ENCODE measurements at regions not wholly inside any gene's neighbourhood (a gene's known extent, or its start where the extent isn't known, plus 50 kb on each side); places are given as distances from the start of the nearest gene placed in this dataset.

DNA sequence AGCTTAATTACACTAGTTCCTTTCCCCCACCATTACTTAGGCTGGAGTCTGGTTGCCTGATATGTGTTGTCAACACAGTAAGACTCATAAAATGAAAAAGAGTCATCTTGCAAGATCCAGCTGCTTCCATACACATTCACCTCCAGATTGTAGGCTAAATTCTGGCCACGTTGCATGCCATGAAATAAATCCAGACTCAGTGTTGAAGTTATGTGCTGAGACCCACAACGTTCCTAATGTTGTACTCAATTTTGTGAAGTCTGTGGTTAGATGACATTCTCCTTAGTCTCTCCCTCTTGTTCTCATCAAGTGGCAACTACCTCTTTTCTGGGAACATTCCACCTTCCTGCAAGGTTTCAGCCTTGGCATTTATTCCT is 212.3 kb downstream of the LMBRD1 start:
- DNase-seq: no peak
- H3K4me3 ChIP-seq (ENCODE audit: control extremely low read depth in 1 of 5, extremely low read depth in 1 of 5, insufficient read depth in 1 of 5, low read depth in 2 of 5, low read length in 4 of 5): no peak overlapping the region

DNA sequence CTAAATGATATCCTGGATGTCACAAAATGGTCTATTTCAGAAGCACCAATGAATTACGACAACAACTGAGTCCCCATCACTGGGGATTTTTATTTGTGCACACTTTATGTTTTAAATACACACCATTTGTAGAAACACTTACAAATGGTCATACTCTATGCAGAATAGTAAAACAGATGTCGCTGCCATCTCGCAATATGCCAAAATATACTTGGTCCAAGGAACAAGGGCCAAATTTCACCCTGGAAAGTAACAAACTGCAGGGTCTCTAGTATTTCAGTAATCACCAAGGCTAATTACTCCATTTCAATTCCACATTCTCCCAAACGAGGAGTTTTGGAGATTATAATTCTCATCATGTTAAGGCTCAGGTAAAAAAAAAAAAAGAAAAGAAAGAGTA is 215.2 kb downstream of the LMBRD1 start:
- H3K4me1 ChIP-seq (ENCODE audit: control insufficient read depth in 2 of 2, insufficient read depth in 2 of 2, low read length in 2 of 2): peaks cover 4 to 6% of the 10 kb centered on the region in 2 donors
- DNase-seq: no peak
- no peak overlapping the region for H3K27ac Mint-ChIP-seq
- H3K9me3 ChIP-seq (ENCODE audit: control extremely low read depth in 1 of 3, control insufficient read depth in 2 of 3, insufficient read depth in 1 of 3, low read length in 2 of 3): no peaks in the 10 kb centered on the region
- peaks cover 4% of the 10 kb centered on the region for H3K27me3 Mint-ChIP-seq
- no peak overlapping the region for H3K9ac ChIP-seq (ENCODE audit: low read length)
- TF ChIP-seq EZH2 (IDR thresholded peaks at IDR 0.05; ENCODE audit: borderline replicate concordance, insufficient read depth, low read depth, low read length, poor library complexity, severe bottlenecking): no peak
- TF ChIP-seq, protein P1, sequence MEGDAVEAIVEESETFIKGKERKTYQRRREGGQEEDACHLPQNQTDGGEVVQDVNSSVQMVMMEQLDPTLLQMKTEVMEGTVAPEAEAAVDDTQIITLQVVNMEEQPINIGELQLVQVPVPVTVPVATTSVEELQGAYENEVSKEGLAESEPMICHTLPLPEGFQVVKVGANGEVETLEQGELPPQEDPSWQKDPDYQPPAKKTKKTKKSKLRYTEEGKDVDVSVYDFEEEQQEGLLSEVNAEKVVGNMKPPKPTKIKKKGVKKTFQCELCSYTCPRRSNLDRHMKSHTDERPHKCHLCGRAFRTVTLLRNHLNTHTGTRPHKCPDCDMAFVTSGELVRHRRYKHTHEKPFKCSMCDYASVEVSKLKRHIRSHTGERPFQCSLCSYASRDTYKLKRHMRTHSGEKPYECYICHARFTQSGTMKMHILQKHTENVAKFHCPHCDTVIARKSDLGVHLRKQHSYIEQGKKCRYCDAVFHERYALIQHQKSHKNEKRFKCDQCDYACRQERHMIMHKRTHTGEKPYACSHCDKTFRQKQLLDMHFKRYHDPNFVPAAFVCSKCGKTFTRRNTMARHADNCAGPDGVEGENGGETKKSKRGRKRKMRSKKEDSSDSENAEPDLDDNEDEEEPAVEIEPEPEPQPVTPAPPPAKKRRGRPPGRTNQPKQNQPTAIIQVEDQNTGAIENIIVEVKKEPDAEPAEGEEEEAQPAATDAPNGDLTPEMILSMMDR (IDR thresholded peaks at IDR 0.05): no peak
- 95% methylated on average over 3 of the region's 4 CpGs for WGBS (ENCODE audit: insufficient coverage)
- H3K27me3 ChIP-seq (replicated peaks in 1 of 4; ENCODE audit: control extremely low read depth in 1 of 4, control insufficient read depth in 3 of 4, insufficient read depth in 4 of 4, low read length in 3 of 4): no peaks in the 10 kb centered on the region
- H2AFZ ChIP-seq (ENCODE audit: insufficient read depth, low read depth, low read length, poor library complexity, severe bottlenecking): no peak overlapping the region
- CTCF ChIA-PET: no interaction called here
- no peak overlapping the region for H3K4me3 ChIP-seq (ENCODE audit: control extremely low read depth in 1 of 5, extremely low read depth in 1 of 5, insufficient read depth in 1 of 5, low read depth in 2 of 5, low read length in 4 of 5)
- POLR2A ChIA-PET: no interaction called here
- no peaks in the 10 kb centered on the region for H3K79me2 ChIP-seq (ENCODE audit: control insufficient read depth, insufficient read depth, low read length)
- no peak for ATAC-seq (ENCODE audit: low read depth)
- no peaks in the 10 kb centered on the region for H3K36me3 ChIP-seq (replicated peaks in 1 of 2; ENCODE audit: control extremely low read depth in 1 of 2, control insufficient read depth in 1 of 2, extremely low read depth in 1 of 2, insufficient read depth in 2 of 2, low read length in 1 of 2)
- no peak overlapping the region for H3K4me3 Mint-ChIP-seq
- no peaks in the 10 kb centered on the region for H3K9me3 Mint-ChIP-seq (ENCODE audit: insufficient read depth)
- no peak overlapping the region for H3K4me2 ChIP-seq (replicated peaks; ENCODE audit: low read depth, low read length, poor library complexity, severe bottlenecking)
- H3K27ac ChIP-seq (ENCODE audit: low read length in 2 of 2): no peak overlapping the region
- intact Hi-C loops (cut with micrococcal nuclease): no loop called here
- peaks cover 11% of the 10 kb centered on the region for H3K4me1 Mint-ChIP-seq
- no peaks in the 10 kb centered on the region for H4K20me1 ChIP-seq (ENCODE audit: control insufficient read depth, insufficient read depth, low read length, poor library complexity, severe bottlenecking)

More for the DNA sequence above, 212.3 kb downstream of the LMBRD1 start:
- Histone ChIP-seq H3K27me3 (replicated peaks in 1 of 4; ENCODE audit: control extremely low read depth in 1 of 4, control insufficient read depth in 3 of 4, insufficient read depth in 4 of 4, low read length in 3 of 4) (no peaks in the 10 kb centered on the region), H3K36me3 (replicated peaks in 1 of 2; ENCODE audit: control extremely low read depth in 1 of 2, control insufficient read depth in 1 of 2, extremely low read depth in 1 of 2, insufficient read depth in 2 of 2, low read length in 1 of 2) (no peaks in the 10 kb centered on the region), H3K9ac (ENCODE audit: low read length) (no peak overlapping the region), H3K9me3 (ENCODE audit: control extremely low read depth in 1 of 3, control insufficient read depth in 2 of 3, insufficient read depth in 1 of 3, low read length in 2 of 3) (no peaks in the 10 kb centered on the region), H3K79me2 (ENCODE audit: control insufficient read depth, insufficient read depth, low read length) (no peaks in the 10 kb centered on the region), H3K4me1 (ENCODE audit: control insufficient read depth in 2 of 2, insufficient read depth in 2 of 2, low read length in 2 of 2) (peaks cover 4 to 6% of the 10 kb centered on the region in 2 donors), H4K20me1 (ENCODE audit: control insufficient read depth, insufficient read depth, low read length, poor library complexity, severe bottlenecking) (no peaks in the 10 kb centered on the region), H3K27ac (ENCODE audit: low read length in 2 of 2) (no peak overlapping the region), H3K4me2 (replicated peaks; ENCODE audit: low read depth, low read length, poor library complexity, severe bottlenecking) (no peak overlapping the region), H2AFZ (ENCODE audit: insufficient read depth, low read depth, low read length, poor library complexity, severe bottlenecking) (peak overlapping the region; percentile 5)
- WGBS (ENCODE audit: insufficient coverage): no CpG with 5 or more reads among the region's 2 CpGs
- H3K4me3 Mint-ChIP-seq: no peak overlapping the region
- H3K27me3 Mint-ChIP-seq: peaks cover 4% of the 10 kb centered on the region
- H3K27ac Mint-ChIP-seq: no peak overlapping the region
- no peak for ATAC-seq (ENCODE audit: low read depth)
- H3K9me3 Mint-ChIP-seq (ENCODE audit: insufficient read depth): no peaks in the 10 kb centered on the region
- no peak for TF ChIP-seq EZH2 (IDR thresholded peaks at IDR 0.05; ENCODE audit: borderline replicate concordance, insufficient read depth, low read depth, low read length, poor library complexity, severe bottlenecking)
- TF ChIP-seq, protein P1 (IDR thresholded peaks at IDR 0.05): no peak
- H3K4me1 Mint-ChIP-seq: peaks cover 11% of the 10 kb centered on the region
- CTCF ChIA-PET: no interaction called here
- intact Hi-C loops (cut with micrococcal nuclease): no loop called here
- POLR2A ChIA-PET: no interaction called here

Measured in B cell (primary cell).